ENCODE measurements at regions not wholly inside any gene's neighbourhood (a gene's known extent, or its start where the extent isn't known, plus 50 kb on each side); places are given as distances from the start of the nearest gene placed in this dataset.

GRCh38 chr6:68159433-68159832 is 475.6 kb upstream of the ADGRB3 start (continued):
- TF ChIP-seq ZBTB33 (IDR thresholded peaks at IDR 0.05) (no peak), MTA2 (IDR thresholded peaks at IDR 0.05; ENCODE audit: low read depth) (peak; percentile 63), CBFB (IDR thresholded peaks at IDR 0.05; ENCODE audit: low read depth) (no peak), MTA3 (IDR thresholded peaks at IDR 0.05; ENCODE audit: borderline replicate concordance, low read length) (no peak), ATF7 (IDR thresholded peaks at IDR 0.05; ENCODE audit: low read depth) (peak; percentile 35; the same call in 1 of the 2 replicates)

- Histone ChIP-seq H3K4me3 (no peak overlapping the region), H3K9ac (ENCODE audit: control insufficient read depth, insufficient read depth, low read length) (no peak overlapping the region), H3K79me2 (ENCODE audit: control insufficient read depth, insufficient read depth, low read length) (no peaks in the 10 kb centered on the region), H3K36me3 (ENCODE audit: control insufficient read depth in 2 of 2, insufficient read depth in 2 of 2, low read length in 1 of 2) (no peaks in the 10 kb centered on the region), H4K20me1 (ENCODE audit: control insufficient read depth, insufficient read depth) (no peaks in the 10 kb centered on the region), H3K9me3 (replicated peaks; ENCODE audit: control insufficient read depth, insufficient read depth, low read length) (peaks cover 6% of the 10 kb centered on the region), H3K27ac (ENCODE audit: control insufficient read depth, insufficient read depth) (no peak overlapping the region), H2AFZ (ENCODE audit: control insufficient read depth, low read depth, low read length) (no peak overlapping the region), H3K4me2 (ENCODE audit: control insufficient read depth, insufficient read depth) (0 out of 2 replicates have a peak overlapping the region, but pooled peaks have one; percentile 55), H3K4me1 (ENCODE audit: control insufficient read depth, insufficient read depth, low read length) (no peaks in the 10 kb centered on the region; the same call in 1 of the 2 replicates), H3K27me3 (replicated peaks in 1 of 2; ENCODE audit: control insufficient read depth in 2 of 2, insufficient read depth in 2 of 2, low read length in 1 of 2) (no peaks in the 10 kb centered on the region)
- ChIA-PET SMC1A (ENCODE audit: uncharacterized antibody, unreplicated experiment) (interaction anchor here (2.6 kb wide), 1 partner anchor 31 kb away, joined by 9 read pairs; no protein-coding TSS in a partner anchor), POLR2A (no interaction called here), CTCF (interaction anchor here (0.8 kb wide), 1 partner anchor 69 kb away, joined by 4 read pairs; no protein-coding TSS in a partner anchor), RAD21 (ENCODE audit: unreplicated experiment) (no interaction called here)
- DNase-seq (ENCODE audit: low read depth, low spot score), result no peak
- intact Hi-C loops (cut with micrococcal nuclease; ENCODE audit: unreplicated experiment), result loop anchor here (2.0 to 5.0 kb wide), 4 partner anchors 31 to 151 kb away; no protein-coding TSS in a partner anchor
- ATAC-seq, result peak; percentile 85
- 4% methylated on average over 1 of the region's 1 CpG for WGBS (ENCODE audit: insufficient coverage, insufficient replicate concordance, low lambda C conversion rate, missing lambda C conversion rate)
- in situ Hi-C loops (cut with MboI), result no loop called here
- FAIRE-seq, result no peak
- BruUV-seq (replicated peaks), result no TSS peak
- TF ChIP-seq HDAC2 (IDR thresholded peaks at IDR 0.05) (no peak), IKZF1 (conservative IDR thresholded peaks at IDR 0.05) (no peak), NFYA (IDR thresholded peaks at IDR 0.05; ENCODE audit: borderline replicate concordance, low read depth, low read length) (no peak), BCL11A (IDR thresholded peaks at IDR 0.05; ENCODE audit: low read depth, low read length) (peak; percentile 76), STAT1 (conservative IDR thresholded peaks at IDR 0.05) (no peak), E2F8 (IDR thresholded peaks at IDR 0.05; ENCODE audit: low read depth, partially characterized antibody) (no peak), RAD51 (IDR thresholded peaks at IDR 0.05) (no peak), TAF1 (IDR thresholded peaks at IDR 0.05; ENCODE audit: borderline replicate concordance, low read depth, low read length) (no peak), KLF5 (IDR thresholded peaks at IDR 0.05; ENCODE audit: partially characterized antibody) (no peak), JUND (IDR thresholded peaks at IDR 0.05; ENCODE audit: low read depth, low read length) (peak; percentile 47; the same call in 1 of the 2 replicates), NR2C2 (IDR thresholded peaks at IDR 0.05; ENCODE audit: borderline replicate concordance, control insufficient read depth, insufficient read length, low read depth) (no peak), HDAC6 (IDR thresholded peaks at IDR 0.05; ENCODE audit: unreplicated experiment) (no peak), BMI1 (IDR thresholded peaks at IDR 0.05; ENCODE audit: borderline replicate concordance) (peak; percentile 67; the same call in 1 of the 2 replicates), SMAD5 (IDR thresholded peaks at IDR 0.05; ENCODE audit: low read depth) (no peak), POLR2A (IDR thresholded peaks at IDR 0.05; ENCODE audit: low read depth, low read length) (no peak), NBN (IDR thresholded peaks at IDR 0.05) (no peak), ZNF274 (IDR thresholded peaks at IDR 0.05; ENCODE audit: insufficient read depth, insufficient read length) (no peak)
These were observed 476.8 kb upstream of the ADGRB3 start for GRCh38 chr6:68158256-68158655.
